Stomach (tissue), 4 donors: ENCODE measurements at regions not wholly inside any gene's neighbourhood (a gene's known extent, or its start where the extent isn't known, plus 50 kb on each side); places are given as distances from the start of the nearest gene placed in this dataset.

Source experiments
- EP300 ChIP-seq: sonication (generic); formaldehyde crosslinking; IDR thresholded peaks from one replicate; pipeline ENCODE4 v1.6.1; 2017; ENCODE audit warnings: antibody characterized with exemption
- POLR2A ChIP-seq, 4 donors: fragments of 450-650 bp; IDR thresholded peaks; one replicate each; pipeline ENCODE4 v1.6.1; 2016; ENCODE audit warnings: antibody characterized with exemption in 4 of 4, control low read depth in 2 of 4, mild to moderate bottlenecking in 1 of 4, moderate library complexity in 1 of 4
- POLR2AphosphoS5 ChIP-seq, 3 donors: sonication (generic); formaldehyde crosslinking; IDR thresholded peaks; one replicate each; pipeline ENCODE4 v1.6.1; 2016; ENCODE audit warnings: antibody characterized with exemption in 3 of 3
- TF ChIP-seq, protein P1 (sequence below), 7 experiments: fragments of 450-650 bp in 4 of 7; fragments of 200-600 bp in 3 of 7; sonication (generic) in 3 of 7; IDR thresholded peaks; one replicate each; pipeline ENCODE4 v1.5.1; 2016 to 2019; ENCODE audit warnings: antibody characterized with exemption in 7 of 7, control low read depth in 2 of 7, mild to moderate bottlenecking in 1 of 7

DNA sequence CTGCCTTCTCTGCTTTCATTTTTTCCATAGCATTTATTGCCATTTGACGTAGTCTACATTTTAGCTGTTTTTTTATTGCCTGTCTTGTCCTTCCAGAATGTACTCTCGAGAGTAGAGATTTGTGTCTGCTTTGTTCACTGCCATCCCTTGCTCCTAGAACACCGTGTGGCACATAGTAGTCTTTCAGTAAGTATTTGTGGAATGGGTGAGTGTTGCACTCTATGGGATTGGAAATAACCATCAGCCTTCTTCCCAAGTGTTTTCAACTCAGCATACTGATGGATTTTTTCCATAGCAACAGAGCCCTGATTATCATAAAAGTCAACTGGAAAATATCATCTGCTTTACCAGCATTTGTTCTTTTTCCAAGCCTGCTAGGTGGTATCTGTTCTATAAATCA is 462.6 kb downstream of the ENC1 start:
- TF ChIP-seq, protein P1, sequence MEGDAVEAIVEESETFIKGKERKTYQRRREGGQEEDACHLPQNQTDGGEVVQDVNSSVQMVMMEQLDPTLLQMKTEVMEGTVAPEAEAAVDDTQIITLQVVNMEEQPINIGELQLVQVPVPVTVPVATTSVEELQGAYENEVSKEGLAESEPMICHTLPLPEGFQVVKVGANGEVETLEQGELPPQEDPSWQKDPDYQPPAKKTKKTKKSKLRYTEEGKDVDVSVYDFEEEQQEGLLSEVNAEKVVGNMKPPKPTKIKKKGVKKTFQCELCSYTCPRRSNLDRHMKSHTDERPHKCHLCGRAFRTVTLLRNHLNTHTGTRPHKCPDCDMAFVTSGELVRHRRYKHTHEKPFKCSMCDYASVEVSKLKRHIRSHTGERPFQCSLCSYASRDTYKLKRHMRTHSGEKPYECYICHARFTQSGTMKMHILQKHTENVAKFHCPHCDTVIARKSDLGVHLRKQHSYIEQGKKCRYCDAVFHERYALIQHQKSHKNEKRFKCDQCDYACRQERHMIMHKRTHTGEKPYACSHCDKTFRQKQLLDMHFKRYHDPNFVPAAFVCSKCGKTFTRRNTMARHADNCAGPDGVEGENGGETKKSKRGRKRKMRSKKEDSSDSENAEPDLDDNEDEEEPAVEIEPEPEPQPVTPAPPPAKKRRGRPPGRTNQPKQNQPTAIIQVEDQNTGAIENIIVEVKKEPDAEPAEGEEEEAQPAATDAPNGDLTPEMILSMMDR (IDR thresholded peaks at IDR 0.05), result no peak
- TF ChIP-seq POLR2AphosphoS5 (IDR thresholded peaks at IDR 0.05) (no peak), EP300 (no peak), POLR2A (IDR thresholded peaks at IDR 0.05) (no peak)
